Endothelial cell of umbilical vein (primary cell): ENCODE measurements at regions not wholly inside any gene's neighbourhood (a gene's known extent, or its start where the extent isn't known, plus 50 kb on each side); places are given as distances from the start of the nearest gene placed in this dataset.

Experiments used
- CTCF ChIP-seq, 2 donors: IDR thresholded peaks; 1 replicate in 1 of 2; 2 replicates in 1 of 2; pipeline ENCODE4 v1.5.1; 2011; ENCODE audit warnings: low read length in 2 of 2, mild to moderate bottlenecking in 2 of 2, moderate library complexity in 2 of 2, control low read depth in 1 of 2, inconsistent platforms in 1 of 2, low read depth in 1 of 2; ENCODE audit not compliant: insufficient read depth in 1 of 2; ENCODE audit errors: extremely low read depth in 1 of 2
- EZH2 ChIP-seq: IDR thresholded peaks from 2 replicates; pipeline ENCODE4 v1.6.1; 2012; ENCODE audit warnings: borderline replicate concordance, low read depth, mild to moderate bottlenecking, moderate library complexity, low read length, inconsistent platforms; ENCODE audit not compliant: severe bottlenecking
- POLR2A ChIP-seq: IDR thresholded peaks from 2 replicates; pipeline ENCODE4 v1.6.1; 2012; ENCODE audit warnings: low read depth, mild to moderate bottlenecking, control low read depth, low read length
- POLR2AphosphoS5 ChIP-seq: IDR thresholded peaks from 2 replicates; pipeline ENCODE4 v1.6.1; 2012; ENCODE audit warnings: low read depth, mild to moderate bottlenecking, control low read depth, low read length, moderate library complexity; ENCODE audit not compliant: insufficient read depth

- TF ChIP-seq POLR2AphosphoS5 (no peak), CTCF (IDR thresholded peaks at IDR 0.05; ENCODE audit: extremely low read depth in 1 of 2, insufficient read depth in 1 of 2, low read depth in 1 of 2, low read length in 2 of 2) (no peak), EZH2 (no peak), POLR2A (no peak)
Observed at GRCh38 chr12:13816394-13816793, 165.0 kb downstream of the GRIN2B start.
